H9 (cell line): ENCODE measurements at regions not wholly inside any gene's neighbourhood (a gene's known extent, or its start where the extent isn't known, plus 50 kb on each side); places are given as distances from the start of the nearest gene placed in this dataset.

Source experiments
- DNase-seq: peaks from one replicate; pipeline ENCODE4 v3.0.0-alpha.2; 2017
- H2AFZ ChIP-seq: one replicate; pipeline ENCODE4 v1.6.1; 2013; ENCODE audit warnings: mild to moderate bottlenecking, low read length, control low read depth, moderate library complexity
- H2AK5ac ChIP-seq: 2 replicates; pipeline ENCODE4 v1.6.1; 2013; ENCODE audit warnings: low read length, control low read depth, mixed read lengths; ENCODE audit not compliant: insufficient read length
- H2BK120ac ChIP-seq: one replicate; pipeline ENCODE4 v1.6.1; 2013; ENCODE audit warnings: low read depth, mild to moderate bottlenecking, low read length, control low read depth, inconsistent platforms; ENCODE audit not compliant: poor library complexity, severe bottlenecking
- H2BK12ac ChIP-seq: 2 replicates; pipeline ENCODE4 v1.6.1; 2013; ENCODE audit warnings: low read length, control low read depth, mixed read lengths, low read depth; ENCODE audit not compliant: insufficient read length
- H2BK15ac ChIP-seq: 2 replicates; pipeline ENCODE4 v1.6.1; 2013; ENCODE audit warnings: low read depth, low read length, control low read depth
- H2BK20ac ChIP-seq: one replicate; pipeline ENCODE4 v1.6.1; 2013; ENCODE audit warnings: low read depth, mild to moderate bottlenecking, low read length, control low read depth, inconsistent platforms; ENCODE audit not compliant: poor library complexity, severe bottlenecking
- H2BK5ac ChIP-seq: 2 replicates; pipeline ENCODE4 v1.6.1; 2013; ENCODE audit warnings: low read length, control low read depth, mixed read lengths; ENCODE audit not compliant: insufficient read length
- H3K14ac ChIP-seq: 2 replicates; pipeline ENCODE4 v1.6.1; 2013; ENCODE audit warnings: low read length, control low read depth; ENCODE audit not compliant: insufficient read depth
- H3K18ac ChIP-seq: 2 replicates; pipeline ENCODE4 v1.6.1; 2013; ENCODE audit warnings: low read depth, mild to moderate bottlenecking, mixed read lengths, low read length, control low read depth; ENCODE audit not compliant: insufficient read length
- H3K23ac ChIP-seq: 2 replicates; pipeline ENCODE4 v1.6.1; 2013; ENCODE audit warnings: low read length, control low read depth, mixed read lengths, low read depth; ENCODE audit not compliant: insufficient read length
- H3K23me2 ChIP-seq: 2 replicates; pipeline ENCODE4 v1.6.1; 2013; ENCODE audit warnings: low read depth, mild to moderate bottlenecking, mixed read lengths, low read length, control low read depth; ENCODE audit not compliant: insufficient read length, poor library complexity, severe bottlenecking
- H3K27ac ChIP-seq: 2 replicates; pipeline ENCODE4 v1.5.1; 2013; ENCODE audit warnings: low read length, control low read depth, mixed read lengths, low read depth; ENCODE audit not compliant: insufficient read length
- H3K27me3 ChIP-seq: 2 replicates; pipeline ENCODE4 v1.6.1; 2013; ENCODE audit warnings: low read length, control low read depth, inconsistent platforms; ENCODE audit not compliant: insufficient read depth
- H3K4ac ChIP-seq: 2 replicates; pipeline ENCODE4 v1.6.1; 2013; ENCODE audit warnings: low read depth, mild to moderate bottlenecking, control low read depth, inconsistent platforms, low read length, moderate library complexity
- H3K4me1 ChIP-seq: 2 replicates; pipeline ENCODE4 v1.6.1; 2013; ENCODE audit warnings: low read length, control low read depth, inconsistent platforms; ENCODE audit not compliant: insufficient read depth
- H3K4me2 ChIP-seq: 2 replicates; pipeline ENCODE4 v1.6.1; 2013; ENCODE audit warnings: low read length, control low read depth, mixed read lengths; ENCODE audit not compliant: insufficient read length, insufficient read depth
- H3K56ac ChIP-seq: 2 replicates; pipeline ENCODE4 v1.6.1; 2013; ENCODE audit warnings: low read depth, mild to moderate bottlenecking, mixed read lengths, low read length, control low read depth; ENCODE audit not compliant: insufficient read length
- H3K79me1 ChIP-seq: 2 replicates; pipeline ENCODE4 v1.6.1; 2013; ENCODE audit warnings: low read depth, mild to moderate bottlenecking, moderate library complexity, low read length, control low read depth, inconsistent platforms; ENCODE audit not compliant: insufficient read depth, poor library complexity, severe bottlenecking
- H3K79me2 ChIP-seq: 2 replicates; pipeline ENCODE4 v1.6.1; 2013; ENCODE audit warnings: low read length, control low read depth, inconsistent platforms; ENCODE audit not compliant: insufficient read depth
- H3K9ac ChIP-seq: 2 replicates; pipeline ENCODE4 v1.6.1; 2013; ENCODE audit warnings: low read length, control low read depth, mixed read lengths; ENCODE audit not compliant: insufficient read length; ENCODE audit errors: extremely low read depth
- H3K9me3 ChIP-seq: one replicate; pipeline ENCODE4 v1.6.1; 2013; ENCODE audit warnings: low read depth, low read length, inconsistent platforms; ENCODE audit not compliant: control insufficient read depth
- H3T11ph ChIP-seq: one replicate; pipeline ENCODE4 v1.6.1; 2013; ENCODE audit warnings: mild to moderate bottlenecking, low read length, control low read depth, inconsistent platforms
- H4K20me1 ChIP-seq: one replicate; pipeline ENCODE4 v1.6.1; 2013; ENCODE audit not compliant: control insufficient read depth, insufficient read length, insufficient read depth
- H4K5ac ChIP-seq: 2 replicates; pipeline ENCODE4 v1.6.1; 2013; ENCODE audit warnings: low read depth, mild to moderate bottlenecking, mixed read lengths, low read length, control low read depth; ENCODE audit not compliant: insufficient read length
- H4K8ac ChIP-seq: replicated peaks from 2 replicates; pipeline ENCODE4 v1.6.1; 2013; ENCODE audit warnings: low read length, control low read depth, mixed read lengths, low read depth; ENCODE audit not compliant: insufficient read length
- H4K91ac ChIP-seq: 2 replicates; pipeline ENCODE4 v1.6.1; 2013; ENCODE audit warnings: low read depth, mild to moderate bottlenecking, moderate library complexity, mixed read lengths, low read length, control low read depth; ENCODE audit not compliant: insufficient read length
- H3K27ac Mint-ChIP-seq, 3 experiments: 2 replicates in 2 of 3; 3 replicates in 1 of 3; pipeline ENCODE4 v1.8.0; 2020 to 2021; ENCODE audit warnings: mixed read lengths in 3 of 3, mild to moderate bottlenecking in 1 of 3, moderate library complexity in 1 of 3
- H3K27me3 Mint-ChIP-seq: 2 replicates; pipeline ENCODE4 v1.8.0; 2021; ENCODE audit warnings: low read depth, mild to moderate bottlenecking, moderate library complexity, mixed read lengths
- H3K36me3 Mint-ChIP-seq, 3 experiments: 2 replicates in 2 of 3; 3 replicates in 1 of 3; pipeline ENCODE4 v1.8.0; 2020 to 2021; ENCODE audit warnings: low read depth in 3 of 3, mixed read lengths in 3 of 3; ENCODE audit not compliant: insufficient read depth in 1 of 3
- H3K4me1 Mint-ChIP-seq, 2 experiments: 2 replicates each; pipeline ENCODE4 v1.8.0; 2020; ENCODE audit warnings: mixed read lengths in 2 of 2
- H3K4me3 Mint-ChIP-seq, 2 experiments: 2 replicates in 1 of 2; 3 replicates in 1 of 2; pipeline ENCODE4 v1.8.0; 2020 to 2021; ENCODE audit warnings: mild to moderate bottlenecking in 2 of 2, mixed read lengths in 2 of 2, moderate library complexity in 1 of 2
- H3K9me3 Mint-ChIP-seq, 2 experiments: 2 replicates in 1 of 2; 3 replicates in 1 of 2; pipeline ENCODE4 v1.8.0; 2020; ENCODE audit warnings: mild to moderate bottlenecking in 2 of 2, mixed read lengths in 2 of 2, moderate library complexity in 1 of 2
- CTCF ChIP-seq: fragments of 200-600 bp; sonication (generic); conservative IDR thresholded peaks from 3 replicates; pipeline ENCODE4 v1.8.0; 2021; ENCODE audit warnings: antibody characterized with exemption, mild to moderate bottlenecking
- WGBS: extraction: QIAGEN DNeasy Blood & Tissue Kit; methylation state at CpG from one replicate; pipeline ENCODE4 v1.1.7; 2013; ENCODE audit warnings: missing lambda C conversion rate, low lambda C conversion rate, mixed read lengths; ENCODE audit not compliant: insufficient read length; ENCODE audit errors: extremely low coverage; 5-methylcytosine and 5-hydroxymethylcytosine counted together

GRCh38 chrX:1035206-1035605, 177.2 kb downstream of the CRLF2 start:
- Histone ChIP-seq H2BK5ac (no peak overlapping the region), H2BK120ac (no peak overlapping the region), H3T11ph (no peak overlapping the region), H2AFZ (no peak overlapping the region), H3K4me1 (no peaks in the 10 kb centered on the region), H4K91ac (no peak overlapping the region), H3K27ac (no peak overlapping the region), H3K79me1 (no peaks in the 10 kb centered on the region), H2AK5ac (no peak overlapping the region), H2BK15ac (no peak overlapping the region), H3K14ac (no peak overlapping the region), H3K27me3 (no peaks in the 10 kb centered on the region), H4K20me1 (no peaks in the 10 kb centered on the region), H3K4me2 (no peak overlapping the region), H3K9me3 (no peaks in the 10 kb centered on the region), H3K18ac (no peak overlapping the region), H4K5ac (no peak overlapping the region), H3K23ac (no peak overlapping the region), H3K23me2 (no peaks in the 10 kb centered on the region), H3K4ac (no peak overlapping the region), H3K79me2 (no peaks in the 10 kb centered on the region), H2BK20ac (no peak overlapping the region), H2BK12ac (no peak overlapping the region), H3K9ac (no peak overlapping the region), H4K8ac (no peak overlapping the region), H3K56ac (no peak overlapping the region)
- H3K36me3 Mint-ChIP-seq: peaks cover 2 to 6% (median 2%) of the 10 kb centered on the region in 3 experiments; a peak in 4 of 7 replicates
- H3K9me3 Mint-ChIP-seq: peaks cover 10 to 14% of the 10 kb centered on the region in 2 experiments
- WGBS: no CpG with 5 or more reads among the region's 19 CpGs
- no peak overlapping the region for H3K4me3 Mint-ChIP-seq
- no peak for TF ChIP-seq CTCF
- H3K4me1 Mint-ChIP-seq: no peaks in the 10 kb centered on the region; a peak in 1 of 4 replicates
- H3K27ac Mint-ChIP-seq: peak overlapping the region in 1 of 3 experiments; percentile 56; a peak in 2 of 7 replicates
- H3K27me3 Mint-ChIP-seq: peaks cover 3% of the 10 kb centered on the region
- no peak for DNase-seq
